PFSK-1 (cell line): ENCODE measurements at regions not wholly inside any gene's neighbourhood (a gene's known extent, or its start where the extent isn't known, plus 50 kb on each side); places are given as distances from the start of the nearest gene placed in this dataset.

Source experiments
- POLR2AphosphoS5 ChIP-seq: IDR thresholded peaks from 2 replicates; pipeline ENCODE4 v1.6.1; 2012; ENCODE audit warnings: low read depth, mild to moderate bottlenecking, control low read depth, low read length, moderate library complexity
- SIN3A ChIP-seq: IDR thresholded peaks from 2 replicates; pipeline ENCODE4 v1.6.1; 2012; ENCODE audit warnings: mild to moderate bottlenecking, low read length, moderate library complexity, borderline replicate concordance; ENCODE audit not compliant: insufficient read depth
- TAF1 ChIP-seq: IDR thresholded peaks from 2 replicates; pipeline ENCODE4 v1.6.1; 2012; ENCODE audit warnings: low read length, control low read depth, borderline replicate concordance; ENCODE audit not compliant: insufficient read depth

GRCh38 chr5:2663489-2663888 is 88.0 kb downstream of the IRX2 start:
- TF ChIP-seq POLR2AphosphoS5 (no peak), TAF1 (no peak), SIN3A (no peak)
